Endodermal cell (in vitro differentiated cells): ENCODE measurements at regions not wholly inside any gene's neighbourhood (a gene's known extent, or its start where the extent isn't known, plus 50 kb on each side); places are given as distances from the start of the nearest gene placed in this dataset.

Source experiments
- DNase-seq: peaks from one replicate; pipeline ENCODE4 v3.0.0-alpha.2; 2017
- H3K27ac ChIP-seq: 2 replicates; pipeline ENCODE4 v1.5.1; 2013; ENCODE audit warnings: mild to moderate bottlenecking, low read depth, low read length, moderate library complexity
- H3K27me3 ChIP-seq: 2 replicates; pipeline ENCODE4 v1.6.1; 2013; ENCODE audit warnings: mild to moderate bottlenecking, low read length, moderate library complexity; ENCODE audit not compliant: insufficient read depth, control insufficient read depth, poor library complexity, severe bottlenecking
- H3K36me3 ChIP-seq: 2 replicates; pipeline ENCODE4 v1.7.0; 2013; ENCODE audit warnings: mild to moderate bottlenecking, low read length, moderate library complexity; ENCODE audit not compliant: control insufficient read depth, insufficient read depth
- H3K4me1 ChIP-seq: one replicate; pipeline ENCODE4 v1.7.0; 2013; ENCODE audit warnings: low read length; ENCODE audit not compliant: control insufficient read depth, insufficient read depth
- H3K4me3 ChIP-seq: 2 replicates; pipeline ENCODE4 v1.5.1; 2013; ENCODE audit warnings: mild to moderate bottlenecking, low read length, moderate library complexity
- H3K9ac ChIP-seq: 2 replicates; pipeline ENCODE4 v1.6.1; 2013; ENCODE audit warnings: mild to moderate bottlenecking, low read length, moderate library complexity; ENCODE audit not compliant: poor library complexity, severe bottlenecking; ENCODE audit errors: extremely low read depth
- H3K9me3 ChIP-seq: 2 replicates; pipeline ENCODE4 v1.6.1; 2013; ENCODE audit warnings: mild to moderate bottlenecking, low read length, moderate library complexity; ENCODE audit not compliant: control insufficient read depth
- H3K27ac Mint-ChIP-seq: 2 replicates; pipeline ENCODE4 v1.8.0; 2020; ENCODE audit warnings: mixed read lengths
- H3K27me3 Mint-ChIP-seq: 2 replicates; pipeline ENCODE4 v1.8.0; 2021; ENCODE audit warnings: mild to moderate bottlenecking, mixed read lengths; ENCODE audit not compliant: insufficient read depth
- H3K36me3 Mint-ChIP-seq: 2 replicates; pipeline ENCODE4 v1.8.0; 2020; ENCODE audit warnings: low read depth, mixed read lengths
- H3K4me1 Mint-ChIP-seq: 2 replicates; pipeline ENCODE4 v1.8.0; 2020; ENCODE audit warnings: mixed read lengths
- H3K4me3 Mint-ChIP-seq: 2 replicates; pipeline ENCODE4 v1.8.0; 2020; ENCODE audit warnings: mild to moderate bottlenecking, moderate library complexity, mixed read lengths
- H3K9me3 Mint-ChIP-seq: 2 replicates; pipeline ENCODE4 v1.8.0; 2020; ENCODE audit warnings: mild to moderate bottlenecking, mixed read lengths
- CTCF ChIP-seq: fragments of 200-600 bp; sonication (generic); conservative IDR thresholded peaks from 2 replicates; pipeline ENCODE4 v1.5.0; 2021; ENCODE audit warnings: antibody characterized with exemption, mild to moderate bottlenecking
- WGBS, 2 experiments: methylation state at CpG; one replicate each; pipeline versions ENCODE4 v1.1.5 to v1.1.7; 2013; ENCODE audit warnings: missing lambda C conversion rate in 2 of 2, mixed read lengths in 1 of 2; ENCODE audit not compliant: insufficient coverage in 1 of 2, insufficient read length in 1 of 2; 5-methylcytosine and 5-hydroxymethylcytosine counted together

GRCh38 chr2:238987352-238987981 lies 139.6 kb downstream of the TWIST2 start:
- 90% methylated on average over 8 to 14 of the region's 14 CpGs for WGBS, 2 experiments
- H3K4me3 ChIP-seq = no peak overlapping the region
- no peaks in the 10 kb centered on the region for H3K27me3 ChIP-seq
- no peaks in the 10 kb centered on the region for H3K36me3 ChIP-seq
- H3K9ac ChIP-seq = no peak overlapping the region
- H3K4me1 ChIP-seq = no peaks in the 10 kb centered on the region
- Mint-ChIP-seq H3K9me3 (peaks cover 4% of the 10 kb centered on the region), H3K27me3 (peaks cover 2% of the 10 kb centered on the region), H3K4me1 (no peaks in the 10 kb centered on the region), H3K36me3 (no peaks in the 10 kb centered on the region), H3K4me3 (no peak overlapping the region), H3K27ac (no peak overlapping the region)
- TF ChIP-seq CTCF = no peak
- no peak overlapping the region for H3K27ac ChIP-seq
- peak; percentile 13 for DNase-seq
- no peaks in the 10 kb centered on the region for H3K9me3 ChIP-seq

- WGBS, 2 experiments = 93 to 96% methylated on average over 4 to 7 of the region's 7 CpGs
- Mint-ChIP-seq H3K27me3 (peaks cover 2% of the 10 kb centered on the region), H3K27ac (no peak overlapping the region), H3K4me3 (no peak overlapping the region), H3K4me1 (no peaks in the 10 kb centered on the region), H3K9me3 (peaks cover 6% of the 10 kb centered on the region), H3K36me3 (no peaks in the 10 kb centered on the region)
- H3K27ac ChIP-seq = no peak overlapping the region
- TF ChIP-seq CTCF = no peak
- H3K36me3 ChIP-seq = no peaks in the 10 kb centered on the region
- H3K4me3 ChIP-seq = no peak overlapping the region
- no peaks in the 10 kb centered on the region for H3K9me3 ChIP-seq
- H3K9ac ChIP-seq = no peak overlapping the region
- H3K27me3 ChIP-seq = no peaks in the 10 kb centered on the region
- H3K4me1 ChIP-seq = no peaks in the 10 kb centered on the region
- no peak for DNase-seq
Measured at GRCh38 chr2:238988105-238988504, 140.2 kb downstream of the TWIST2 start.

GRCh38 chr2:238988752-238989151 lies 140.9 kb downstream of the TWIST2 start:
- no peak overlapping the region for H3K27ac ChIP-seq
- Mint-ChIP-seq H3K36me3 (no peaks in the 10 kb centered on the region), H3K4me3 (no peak overlapping the region), H3K4me1 (no peaks in the 10 kb centered on the region), H3K27ac (no peak overlapping the region), H3K27me3 (peaks cover 2% of the 10 kb centered on the region), H3K9me3 (peaks cover 11% of the 10 kb centered on the region)
- 93 to 96% methylated on average over 4 to 5 of the region's 5 CpGs for WGBS, 2 experiments
- DNase-seq = no peak
- H3K4me1 ChIP-seq = no peaks in the 10 kb centered on the region
- H3K4me3 ChIP-seq = no peak overlapping the region
- no peaks in the 10 kb centered on the region for H3K9me3 ChIP-seq
- no peak overlapping the region for H3K9ac ChIP-seq
- no peaks in the 10 kb centered on the region for H3K36me3 ChIP-seq
- no peaks in the 10 kb centered on the region for H3K27me3 ChIP-seq
- no peak for TF ChIP-seq CTCF
